ENCODE measurements at regions not wholly inside any gene's neighbourhood (a gene's known extent, or its start where the extent isn't known, plus 50 kb on each side); places are given as distances from the start of the nearest gene placed in this dataset.
"Not testable (repeated sequence)": the region's sequence is repeated elsewhere in the genome, so short reads cannot be mapped to it uniquely, and the experiment has no call there.

DNA sequence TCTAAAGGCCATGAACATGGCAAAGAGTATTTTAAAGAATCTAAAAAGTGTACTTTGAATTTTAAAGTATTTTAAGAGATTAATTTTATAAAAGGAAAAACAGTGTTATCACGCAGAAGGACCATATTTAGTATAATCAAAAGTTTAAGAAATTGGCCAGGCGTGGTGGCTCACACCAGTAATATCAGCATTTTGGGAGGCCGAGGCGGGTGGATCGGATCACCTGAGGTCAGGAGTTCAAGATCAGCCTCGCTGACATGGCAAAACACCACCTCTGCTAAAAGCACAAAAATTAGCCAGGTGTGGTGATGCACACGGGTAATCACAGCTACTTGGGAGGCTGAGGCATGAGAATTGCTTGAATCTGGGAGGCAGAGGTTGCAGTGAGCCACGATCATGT is 887.7 kb downstream of the RPIA start:
- TF ChIP-seq, protein P1, sequence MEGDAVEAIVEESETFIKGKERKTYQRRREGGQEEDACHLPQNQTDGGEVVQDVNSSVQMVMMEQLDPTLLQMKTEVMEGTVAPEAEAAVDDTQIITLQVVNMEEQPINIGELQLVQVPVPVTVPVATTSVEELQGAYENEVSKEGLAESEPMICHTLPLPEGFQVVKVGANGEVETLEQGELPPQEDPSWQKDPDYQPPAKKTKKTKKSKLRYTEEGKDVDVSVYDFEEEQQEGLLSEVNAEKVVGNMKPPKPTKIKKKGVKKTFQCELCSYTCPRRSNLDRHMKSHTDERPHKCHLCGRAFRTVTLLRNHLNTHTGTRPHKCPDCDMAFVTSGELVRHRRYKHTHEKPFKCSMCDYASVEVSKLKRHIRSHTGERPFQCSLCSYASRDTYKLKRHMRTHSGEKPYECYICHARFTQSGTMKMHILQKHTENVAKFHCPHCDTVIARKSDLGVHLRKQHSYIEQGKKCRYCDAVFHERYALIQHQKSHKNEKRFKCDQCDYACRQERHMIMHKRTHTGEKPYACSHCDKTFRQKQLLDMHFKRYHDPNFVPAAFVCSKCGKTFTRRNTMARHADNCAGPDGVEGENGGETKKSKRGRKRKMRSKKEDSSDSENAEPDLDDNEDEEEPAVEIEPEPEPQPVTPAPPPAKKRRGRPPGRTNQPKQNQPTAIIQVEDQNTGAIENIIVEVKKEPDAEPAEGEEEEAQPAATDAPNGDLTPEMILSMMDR (IDR thresholded peaks at IDR 0.05; ENCODE audit: borderline replicate concordance, extremely low read depth, low read length, poor library complexity, severe bottlenecking) = not testable (repeated sequence)
- not testable (repeated sequence) for TF ChIP-seq EZH2 (IDR thresholded peaks at IDR 0.05; ENCODE audit: borderline replicate concordance, low read depth, low read length, severe bottlenecking)

Measured in DND-41 (cell line).